ENCODE measurements at regions not wholly inside any gene's neighbourhood (a gene's known extent, or its start where the extent isn't known, plus 50 kb on each side); places are given as distances from the start of the nearest gene placed in this dataset.

- TF ChIP-seq ELF4 (CRISPR knock-in tag; IDR thresholded peaks at IDR 0.05; ENCODE audit: low read depth) (no peak), CTCF (IDR thresholded peaks at IDR 0.05) (peak; percentile 70), STAT6 (CRISPR knock-in tag; conservative IDR thresholded peaks at IDR 0.05; ENCODE audit: low read depth) (no peak)
Measured at GRCh38 chr7:142485617-142486226, 227.9 kb upstream of the PRSS58 start.
